PC-9 (cell line): ENCODE measurements at regions not wholly inside any gene's neighbourhood (a gene's known extent, or its start where the extent isn't known, plus 50 kb on each side); places are given as distances from the start of the nearest gene placed in this dataset.

Source experiments
- BruUV-seq: library from RNA; stranded (reverse); fragments of 400-500 nt; replicated peaks from 2 replicates; lab custom pipeline; 2021; lab: Mats Ljungman, UMichigan
- CTCF ChIA-PET: fragments of 300-600 bp; sonication (Branson Sonifier 250); formaldehyde crosslinking; loops from one replicate; lab custom pipeline; 2022; ENCODE audit warnings: antibody characterized with exemption; lab: Charles Lee
- POLR2A ChIA-PET: fragments of 300-600 bp; sonication (Branson Sonifier 250); formaldehyde crosslinking; loops from one replicate; lab custom pipeline; 2022; ENCODE audit warnings: antibody characterized with exemption; ENCODE audit not compliant: unreplicated experiment; lab: Charles Lee
- DNase-seq, 2 experiments: peaks; one replicate each; pipeline versions ENCODE4 v3.0.0 to v3.0.0-alpha.2; 2015 to 2022; ENCODE audit warnings: mixed read lengths in 1 of 2
- H2AFZ ChIP-seq: fragments of 200-600 bp; sonication (generic); 2 replicates; pipeline ENCODE4 v1.8.1; 2017; ENCODE audit warnings: antibody characterized with exemption
- H3F3A ChIP-seq: fragments of 200-600 bp; sonication (generic); 2 replicates; pipeline ENCODE4 v1.8.1; 2017; ENCODE audit warnings: antibody characterized with exemption, mild to moderate bottlenecking, low read depth; ENCODE audit not compliant: insufficient read depth
- H3K27ac ChIP-seq: fragments of 200-600 bp; sonication (generic); 2 replicates; pipeline ENCODE4 v1.6.1; 2016; ENCODE audit warnings: mixed run types
- H3K27me3 ChIP-seq: fragments of 200-600 bp; sonication (generic); 2 replicates; pipeline ENCODE4 v1.6.1; 2016; ENCODE audit warnings: low read depth, mixed run types; ENCODE audit not compliant: insufficient read depth
- H3K36me3 ChIP-seq: fragments of 200-600 bp; sonication (generic); 2 replicates; pipeline ENCODE4 v1.6.1; 2016; ENCODE audit warnings: low read depth, mixed run types
- H3K4me1 ChIP-seq: fragments of 200-600 bp; sonication (generic); replicated peaks from 2 replicates; pipeline ENCODE4 v1.6.1; 2016; ENCODE audit warnings: mixed run types; ENCODE audit not compliant: insufficient read depth
- H3K4me2 ChIP-seq: fragments of 200-600 bp; sonication (generic); 2 replicates; pipeline ENCODE4 v1.6.1; 2017; ENCODE audit warnings: mixed run types
- H3K4me3 ChIP-seq: fragments of 200-600 bp; sonication (generic); 2 replicates; pipeline ENCODE4 v1.6.1; 2016; ENCODE audit warnings: mixed run types
- H3K79me2 ChIP-seq: fragments of 200-600 bp; sonication (generic); 2 replicates; pipeline ENCODE4 v1.6.1; 2017; ENCODE audit warnings: low read depth, mixed run types
- H3K9me2 ChIP-seq: fragments of 200-600 bp; sonication (generic); 2 replicates; pipeline ENCODE4 v1.8.1; 2017; ENCODE audit warnings: mild to moderate bottlenecking; ENCODE audit not compliant: insufficient read depth
- H3K9me3 ChIP-seq: fragments of 200-600 bp; sonication (generic); 2 replicates; pipeline ENCODE4 v1.8.1; 2016; ENCODE audit warnings: low read depth; ENCODE audit not compliant: insufficient read depth
- H4K20me1 ChIP-seq: fragments of 200-600 bp; sonication (generic); 2 replicates; pipeline ENCODE4 v1.8.1; 2017; ENCODE audit not compliant: insufficient read depth
- CTCF ChIP-seq: fragments of 200-600 bp; sonication (generic); conservative IDR thresholded peaks from 2 replicates; pipeline ENCODE4 v1.6.1; 2017; ENCODE audit warnings: mixed run types, antibody characterized with exemption, mild to moderate bottlenecking, moderate library complexity
- EZH2 ChIP-seq: fragments of 200-600 bp; sonication (generic); IDR thresholded peaks from 2 replicates; pipeline ENCODE4 v1.8.0; 2017; ENCODE audit warnings: antibody characterized with exemption, low read depth
- intact Hi-C: fragments of 100-400 bp; cut with micrococcal nuclease; formaldehyde crosslinking; loops from one replicate; pipeline ENCODE4 v1.10.0; 2022; ENCODE audit not compliant: unreplicated experiment

DNA sequence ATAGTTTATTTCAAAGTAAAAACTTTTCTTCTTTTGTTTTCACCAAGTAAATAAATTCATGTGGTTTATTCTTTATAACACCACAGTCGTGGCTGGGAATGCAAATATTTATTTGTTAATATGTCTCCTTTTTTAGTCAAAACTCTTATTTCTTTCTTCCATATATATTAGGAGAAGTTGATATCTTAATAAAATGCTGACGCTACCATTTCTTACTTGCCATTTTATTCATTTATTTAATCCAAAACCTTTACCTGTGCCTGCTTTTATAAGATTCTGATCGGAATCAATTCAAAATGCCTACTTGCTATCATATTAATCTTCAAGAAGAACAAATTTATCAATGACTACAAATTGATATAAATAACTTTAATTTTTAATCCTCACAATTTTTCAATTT is 362.9 kb upstream of the FSIP2 start:
- Histone ChIP-seq H3K9me2 (no peaks in the 10 kb centered on the region), H3K4me1 (no peaks in the 10 kb centered on the region), H3F3A (no peaks in the 10 kb centered on the region), H3K79me2 (no peaks in the 10 kb centered on the region), H3K4me2 (no peak overlapping the region), H3K9me3 (no peaks in the 10 kb centered on the region), H3K27me3 (no peaks in the 10 kb centered on the region), H4K20me1 (no peaks in the 10 kb centered on the region), H2AFZ (no peak overlapping the region), H3K27ac (no peak overlapping the region), H3K4me3 (no peak overlapping the region), H3K36me3 (no peaks in the 10 kb centered on the region)
- TF ChIP-seq EZH2, result no peak
- no peak for TF ChIP-seq CTCF
- no peak for DNase-seq
- BruUV-seq, result no TSS peak
- intact Hi-C loops, result no loop called here
- ChIA-PET CTCF (no interaction called here), POLR2A (no interaction called here)

GRCh38 chr2:185381631-185382030 is 357.0 kb upstream of the FSIP2 start:
- Histone ChIP-seq H3K9me3 (no peaks in the 10 kb centered on the region), H3K27ac (no peak overlapping the region), H3K79me2 (no peaks in the 10 kb centered on the region), H3F3A (no peaks in the 10 kb centered on the region), H3K36me3 (no peaks in the 10 kb centered on the region), H2AFZ (no peak overlapping the region), H3K4me3 (no peak overlapping the region), H4K20me1 (no peaks in the 10 kb centered on the region), H3K4me1 (no peaks in the 10 kb centered on the region), H3K9me2 (no peaks in the 10 kb centered on the region), H3K27me3 (no peaks in the 10 kb centered on the region), H3K4me2 (no peak overlapping the region)
- no peak for DNase-seq
- no TSS peak for BruUV-seq
- CTCF ChIA-PET, result no interaction called here
- POLR2A ChIA-PET, result no interaction called here
- intact Hi-C loops, result no loop called here
- no peak for TF ChIP-seq CTCF
- no peak for TF ChIP-seq EZH2

DNA sequence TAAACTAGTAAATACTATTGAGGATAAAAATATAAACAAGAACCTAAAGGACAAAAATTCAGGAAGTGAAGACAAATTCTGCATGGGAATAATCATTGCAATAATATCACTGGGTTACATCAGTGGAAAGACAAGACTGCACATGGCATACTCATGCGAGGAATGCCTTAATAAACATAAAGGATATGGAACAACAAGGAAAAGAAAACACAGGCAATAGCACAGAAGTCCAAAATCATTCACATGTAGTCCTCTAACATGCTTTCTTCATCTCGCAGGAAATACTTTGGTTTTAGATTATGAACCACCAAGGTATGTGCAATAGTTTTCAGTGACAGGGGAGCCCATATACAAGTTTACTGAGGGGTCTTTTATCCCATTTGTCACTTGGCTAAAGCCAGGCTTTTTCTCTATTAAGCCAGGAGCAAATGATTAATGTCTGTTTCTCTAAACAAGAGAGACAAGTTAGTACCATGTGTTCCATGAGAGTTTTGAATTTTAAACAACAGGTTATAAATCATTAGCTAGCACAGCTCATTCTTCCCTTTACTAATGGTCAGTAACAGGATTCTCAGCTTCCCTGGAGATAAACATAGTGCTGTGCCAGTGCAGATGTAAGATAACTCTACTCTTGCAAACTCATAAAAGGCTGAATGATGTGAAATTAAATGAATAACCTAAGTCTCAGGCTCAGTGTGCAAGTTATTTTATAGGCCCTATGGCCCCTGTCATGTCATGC is 353.6 kb upstream of the FSIP2 start:
- TF ChIP-seq EZH2 (no peak), CTCF (no peak)
- POLR2A ChIA-PET, result no interaction called here
- H2AFZ ChIP-seq, result no peak overlapping the region

More for the DNA sequence above, 353.6 kb upstream of the FSIP2 start:
- Histone ChIP-seq H3K4me1 (no peaks in the 10 kb centered on the region), H3K27ac (no peak overlapping the region), H3F3A (no peaks in the 10 kb centered on the region), H3K4me3 (no peak overlapping the region), H3K79me2 (no peaks in the 10 kb centered on the region), H3K4me2 (no peak overlapping the region), H3K36me3 (no peaks in the 10 kb centered on the region), H4K20me1 (no peaks in the 10 kb centered on the region), H3K9me3 (no peaks in the 10 kb centered on the region), H3K27me3 (no peaks in the 10 kb centered on the region), H3K9me2 (no peaks in the 10 kb centered on the region)
- intact Hi-C loops, result no loop called here
- CTCF ChIA-PET, result no interaction called here
- DNase-seq, result no peak
- no TSS peak for BruUV-seq
